Activated CD4-positive, CD25-positive, alpha-beta regulatory T cell treated with anti-CD3 and anti-CD28 coated beads, Interleukin-2, amount 50 U/mL, for 72 hours (primary cell): ENCODE measurements at regions not wholly inside any gene's neighbourhood (a gene's known extent, or its start where the extent isn't known, plus 50 kb on each side); places are given as distances from the start of the nearest gene placed in this dataset.
"Not testable (repeated sequence)": the region's sequence is repeated elsewhere in the genome, so short reads cannot be mapped to it uniquely, and the experiment has no call there.

Source experiments
- DNase-seq: peaks from one replicate; pipeline ENCODE4 v3.0.0; 2021

DNA sequence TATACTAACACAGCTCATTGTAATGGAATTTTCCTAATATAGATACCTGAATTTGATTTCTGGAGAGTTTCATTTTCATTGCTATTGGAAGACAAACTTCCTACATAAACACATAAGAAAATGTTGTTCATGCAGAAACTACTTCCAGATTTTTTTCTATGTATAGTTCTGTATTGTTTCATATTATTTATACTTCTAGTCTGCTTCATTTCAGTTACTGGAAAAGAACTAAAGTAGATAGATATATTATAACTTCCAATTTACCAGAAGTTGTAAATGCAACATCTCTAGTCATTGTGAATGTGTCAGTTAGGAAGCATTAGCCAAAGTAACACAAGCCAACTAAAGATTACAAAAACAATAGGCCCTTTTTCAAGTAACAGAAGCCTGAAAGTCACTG is 147.3 kb upstream of the ZNF385D start:
- DNase-seq = no peak

GRCh38 chr3:21901484-21901883 is 150.5 kb upstream of the ZNF385D start:
- no peak for DNase-seq

DNA sequence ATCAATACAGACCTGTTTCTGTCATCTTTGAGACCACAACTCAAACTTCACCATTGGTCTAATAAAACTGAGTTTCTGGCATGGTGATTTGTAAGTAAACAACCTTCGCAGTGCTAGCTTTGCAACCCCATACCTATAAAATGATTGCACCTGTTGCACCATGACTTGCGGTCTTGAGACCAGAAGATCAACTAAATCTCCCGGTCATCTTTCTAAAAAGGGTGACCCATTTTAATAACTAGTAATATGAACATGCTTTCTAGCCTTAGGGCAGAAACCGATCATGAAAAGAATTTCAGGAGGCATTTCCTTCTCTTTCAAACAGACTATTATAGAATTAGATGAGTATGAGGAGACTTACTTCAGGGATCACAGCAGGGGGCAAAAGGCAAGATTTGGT is 151.9 kb upstream of the ZNF385D start:
- DNase-seq = no peak

GRCh38 chr3:21909096-21909495 is 158.1 kb upstream of the ZNF385D start:
- DNase-seq = no peak

- DNase-seq = no peak
Measured at GRCh38 chr3:21912711-21913110, 161.7 kb upstream of the ZNF385D start.

DNA sequence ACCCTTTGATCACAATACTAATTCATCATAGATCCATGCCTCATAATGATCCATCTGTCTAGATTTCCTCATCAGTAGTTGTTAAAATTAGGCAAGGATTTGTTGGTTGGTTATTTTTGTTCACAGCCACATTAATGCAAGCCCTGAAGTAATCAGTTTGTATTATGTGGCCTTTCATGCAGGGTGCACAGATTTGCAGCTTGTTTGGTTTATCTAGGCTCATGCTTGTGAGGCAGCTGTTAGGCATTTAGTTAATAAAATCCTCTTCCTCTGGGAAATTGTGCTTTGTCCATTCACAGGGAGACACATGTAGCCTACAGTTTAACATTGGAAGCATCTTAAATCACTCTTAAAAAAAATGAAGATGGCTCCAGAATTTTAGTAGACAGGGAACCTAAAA is 162.8 kb upstream of the ZNF385D start:
- DNase-seq = no peak

- DNase-seq = no peak
Measured at GRCh38 chr3:21914451-21914850, 163.4 kb upstream of the ZNF385D start.

DNA sequence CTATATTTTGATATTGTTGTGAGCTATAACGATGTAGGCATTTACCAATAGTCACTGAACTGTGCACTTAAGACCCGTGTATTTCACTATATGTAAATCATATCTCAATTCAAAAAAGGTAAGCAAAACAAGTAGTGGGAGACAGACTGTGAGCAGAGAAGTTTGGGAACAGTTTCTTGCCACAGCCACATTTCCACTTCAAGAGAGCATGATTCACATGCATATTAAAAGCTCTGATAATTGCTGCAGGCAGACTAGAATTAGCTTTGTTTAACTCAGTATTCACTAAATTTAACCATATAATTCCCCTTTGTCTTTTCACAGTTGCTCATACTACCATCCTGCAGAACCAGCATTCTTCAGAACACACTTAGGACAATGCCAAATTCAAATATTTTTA is 168.4 kb upstream of the ZNF385D start:
- DNase-seq = no peak

DNA sequence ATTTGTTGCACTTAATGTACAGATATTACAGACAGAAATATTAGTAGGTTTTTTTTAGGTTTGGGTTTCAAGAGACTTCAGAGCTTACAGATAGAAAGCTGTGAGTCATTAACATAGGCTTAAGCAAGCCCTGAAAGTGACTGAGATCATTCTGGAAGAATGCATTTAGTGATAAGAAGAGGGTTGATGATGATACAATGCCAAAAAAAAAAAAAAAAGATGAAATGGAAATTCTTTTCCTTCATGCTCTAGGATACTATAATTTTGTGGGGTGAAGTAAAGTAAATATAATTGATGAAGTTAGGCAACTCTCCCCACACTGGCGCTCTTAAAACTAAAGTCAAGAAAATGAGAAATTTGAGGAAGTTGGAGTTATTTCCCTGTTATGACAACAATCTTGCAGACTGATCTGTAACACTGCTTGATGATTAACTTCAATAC is 169.4 kb upstream of the ZNF385D start:
- DNase-seq = no peak

DNA sequence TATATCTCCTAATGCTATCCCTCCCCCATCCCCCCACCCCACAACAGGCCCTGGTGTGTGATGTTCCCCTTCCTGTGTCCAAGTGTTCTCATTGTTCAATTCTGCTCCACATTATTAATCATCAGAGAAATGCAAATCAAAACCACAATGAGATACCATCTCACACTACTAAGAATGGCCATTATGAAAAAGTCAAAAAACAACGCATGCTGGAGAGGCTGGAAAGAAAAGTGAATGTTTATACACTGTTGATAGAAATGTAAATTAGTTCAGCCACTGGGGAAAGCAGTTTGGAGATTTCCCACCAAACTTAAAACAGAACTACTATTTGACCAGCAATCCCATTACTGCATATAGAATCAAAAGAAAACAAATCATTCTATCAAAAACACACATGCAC is 172.1 kb upstream of the ZNF385D start:
- DNase-seq = not testable (repeated sequence)

DNA sequence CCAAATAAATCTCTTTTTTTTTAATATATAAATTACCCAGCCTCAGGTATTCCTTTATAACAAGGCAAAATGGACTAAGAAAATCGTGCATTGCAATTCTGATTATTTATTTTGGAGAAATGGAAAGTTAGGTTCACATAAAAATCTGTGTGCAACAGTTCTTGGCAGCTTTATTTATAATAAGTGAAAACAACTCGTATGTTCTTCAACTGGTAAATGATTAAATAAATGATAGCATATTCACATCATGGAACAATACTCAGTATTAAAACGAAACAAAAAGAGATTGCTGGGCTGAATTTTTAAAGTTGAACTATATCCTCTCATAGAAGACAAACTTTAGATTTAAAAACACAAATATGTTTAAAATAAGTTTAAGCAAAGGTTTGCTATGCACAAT is 176.3 kb upstream of the ZNF385D start:
- no peak for DNase-seq

GRCh38 chr3:21934591-21934990 is 183.6 kb upstream of the ZNF385D start:
- no peak for DNase-seq

DNA sequence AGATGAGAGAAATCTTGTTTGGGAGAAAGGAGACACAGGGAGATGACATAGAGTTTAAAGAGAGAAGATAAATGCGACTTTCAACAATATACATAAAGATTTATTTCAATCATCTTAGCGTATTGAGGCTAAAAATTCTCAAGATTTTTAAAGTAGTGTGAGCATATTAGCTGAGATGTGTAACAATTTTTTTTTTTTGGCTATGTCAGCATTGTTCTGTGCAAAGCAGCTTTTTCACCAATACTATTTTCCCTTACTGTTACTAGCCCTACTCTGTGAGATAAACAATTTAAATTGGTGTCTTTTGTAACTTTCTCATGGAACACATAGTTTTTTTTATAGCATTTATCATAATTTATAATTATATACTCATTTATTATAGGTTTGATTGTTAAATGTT is 185.2 kb upstream of the ZNF385D start:
- DNase-seq = no peak

DNA sequence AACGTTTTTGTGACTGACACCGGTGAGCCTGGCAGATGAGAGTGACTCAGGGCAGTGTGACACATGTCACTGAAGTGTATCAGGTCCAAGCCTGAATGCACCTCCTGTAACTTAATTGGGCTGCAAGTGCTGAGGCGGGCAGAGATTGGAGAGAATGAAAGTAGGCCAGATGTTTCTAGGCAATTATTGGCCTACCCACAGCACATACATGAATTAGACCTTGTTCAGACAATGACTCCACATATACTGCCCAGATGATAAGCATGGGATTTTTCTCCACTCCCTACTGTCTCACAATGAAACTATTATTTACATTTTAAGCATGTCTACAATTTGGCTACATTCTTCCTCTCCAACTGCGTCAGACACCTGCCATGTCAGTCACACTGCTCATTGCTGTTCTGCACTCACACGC is 187.3 kb upstream of the ZNF385D start:
- DNase-seq = no peak

GRCh38 chr3:21942328-21942727 is 191.3 kb upstream of the ZNF385D start:
- DNase-seq = no peak

GRCh38 chr3:21944251-21944650 is 193.2 kb upstream of the ZNF385D start:
- DNase-seq = no peak

DNA sequence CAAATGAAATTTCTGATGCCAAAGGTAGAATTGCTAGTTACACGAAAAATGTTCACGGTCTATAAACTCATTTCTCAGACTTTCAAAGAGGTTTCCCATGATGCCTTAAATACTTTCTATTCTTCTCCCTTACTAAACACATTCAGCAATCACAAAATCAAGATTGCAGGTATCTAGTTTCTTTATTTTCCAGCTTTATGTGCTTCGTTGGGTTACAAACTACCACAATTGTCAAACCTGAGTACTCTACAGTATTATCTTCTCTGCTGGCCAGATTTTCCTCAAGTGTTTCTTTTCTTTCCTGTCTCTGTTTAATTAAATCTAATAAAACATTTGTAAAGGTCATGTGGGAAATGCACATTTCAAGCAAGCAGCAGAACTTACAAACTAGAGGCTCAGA is 201.8 kb upstream of the ZNF385D start:
- DNase-seq = no peak

GRCh38 chr3:21954709-21955108 is 203.7 kb upstream of the ZNF385D start:
- no peak for DNase-seq

DNA sequence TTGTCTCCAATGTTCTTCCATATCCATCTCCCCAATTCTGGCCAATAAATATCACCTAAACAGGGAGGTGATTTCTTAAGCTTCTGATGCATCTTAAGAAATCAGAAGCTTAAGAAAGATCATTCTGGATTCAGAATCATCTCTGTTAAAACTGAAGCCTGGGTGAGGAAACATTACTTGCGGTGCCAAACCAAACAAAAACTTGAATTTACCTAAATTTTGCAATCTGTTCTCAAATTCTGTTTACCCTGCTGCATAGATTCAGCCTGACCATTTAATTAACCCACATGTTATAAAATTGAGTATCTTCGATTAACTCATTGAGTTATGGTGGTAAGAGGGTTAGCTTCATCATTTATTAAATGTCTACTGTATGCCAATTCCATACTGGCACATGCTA is 204.4 kb upstream of the ZNF385D start:
- no peak for DNase-seq

GRCh38 chr3:21960033-21960432 is 209.0 kb upstream of the ZNF385D start:
- no peak for DNase-seq

- DNase-seq = no peak
Measured at GRCh38 chr3:21962456-21962855, 211.4 kb upstream of the ZNF385D start.

DNA sequence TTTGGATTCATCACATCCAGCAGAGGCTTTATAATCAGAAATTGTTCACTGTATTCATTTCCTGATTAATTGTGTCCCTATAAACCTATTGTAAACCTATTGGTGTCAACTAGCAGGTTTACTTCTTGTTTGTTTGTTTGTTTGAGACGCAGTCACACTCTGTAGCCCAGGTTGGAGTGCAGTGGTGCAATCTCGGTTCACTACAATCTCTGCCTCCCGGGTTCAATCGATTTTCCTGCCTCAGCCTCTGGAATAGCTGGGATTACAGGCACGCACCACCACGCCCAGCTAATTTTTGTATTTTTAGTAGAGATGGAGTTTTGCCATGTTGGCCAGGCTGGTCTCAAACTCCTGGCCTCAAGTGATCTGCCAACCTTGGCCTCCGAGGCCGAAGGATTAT is 215.4 kb upstream of the ZNF385D start:
- not testable (repeated sequence) for DNase-seq

DNA sequence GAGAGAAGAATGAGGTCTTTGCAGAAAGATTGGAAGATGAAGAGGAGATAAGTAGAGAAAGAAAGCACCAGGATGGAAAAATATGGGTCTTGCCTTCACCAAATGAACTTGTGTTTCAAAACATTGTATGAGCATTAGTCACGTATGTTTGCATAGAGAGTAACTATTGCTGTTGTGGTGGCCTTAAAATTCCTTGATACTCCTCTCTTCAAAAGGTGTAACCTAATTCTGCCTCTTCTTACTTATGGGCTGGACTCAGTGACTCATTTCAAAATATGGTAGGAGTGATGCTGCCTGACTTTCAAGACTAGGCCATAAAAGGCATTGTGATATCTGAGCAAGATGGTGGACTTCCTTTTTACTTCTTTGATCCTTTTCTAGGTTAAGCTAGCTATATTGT is 228.7 kb upstream of the ZNF385D start:
- no peak for DNase-seq

GRCh38 chr3:21989341-21990042 is 238.5 kb upstream of the ZNF385D start:
- DNase-seq = no peak

GRCh38 chr3:21991061-21991460 is 240.1 kb upstream of the ZNF385D start:
- no peak for DNase-seq
